Endothelial cell of umbilical vein (primary cell): ENCODE measurements at regions not wholly inside any gene's neighbourhood (a gene's known extent, or its start where the extent isn't known, plus 50 kb on each side); places are given as distances from the start of the nearest gene placed in this dataset.

Experiments
- CTCF ChIP-seq, 2 donors: IDR thresholded peaks; 1 replicate in 1 of 2; 2 replicates in 1 of 2; pipeline ENCODE4 v1.5.1; 2011; ENCODE audit warnings: low read length in 2 of 2, mild to moderate bottlenecking in 2 of 2, moderate library complexity in 2 of 2, control low read depth in 1 of 2, inconsistent platforms in 1 of 2, low read depth in 1 of 2; ENCODE audit not compliant: insufficient read depth in 1 of 2; ENCODE audit errors: extremely low read depth in 1 of 2
- POLR2A ChIP-seq: IDR thresholded peaks from 2 replicates; pipeline ENCODE4 v1.6.1; 2012; ENCODE audit warnings: low read depth, mild to moderate bottlenecking, control low read depth, low read length
- POLR2AphosphoS5 ChIP-seq: IDR thresholded peaks from 2 replicates; pipeline ENCODE4 v1.6.1; 2012; ENCODE audit warnings: low read depth, mild to moderate bottlenecking, control low read depth, low read length, moderate library complexity; ENCODE audit not compliant: insufficient read depth

DNA sequence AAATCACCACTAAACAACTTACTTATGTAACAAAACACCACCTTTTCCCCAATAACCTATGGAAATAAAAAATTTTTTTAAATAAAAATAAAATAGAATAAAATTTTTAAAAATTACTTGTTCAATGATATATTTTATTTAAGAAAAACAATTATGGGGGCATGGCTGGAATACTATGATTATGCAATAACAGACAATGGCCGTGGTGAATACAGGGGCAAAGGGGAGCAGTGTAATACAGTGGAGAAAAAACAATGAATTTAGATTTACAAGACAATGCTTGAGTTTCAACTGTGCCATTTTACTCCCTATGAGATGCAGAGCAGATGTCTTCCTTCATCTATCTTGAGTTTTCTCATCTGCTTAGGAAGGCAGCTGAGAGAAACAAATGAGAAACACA, 72.9 kb downstream of the BLTP3B start:
- TF ChIP-seq CTCF (IDR thresholded peaks at IDR 0.05; ENCODE audit: extremely low read depth in 1 of 2, insufficient read depth in 1 of 2, low read depth in 1 of 2, low read length in 2 of 2) (no peak), POLR2AphosphoS5 (no peak), POLR2A (no peak)
